Activated T-helper 17 cell treated with anti-CD3 and anti-CD28 coated beads, Interleukin-2, amount 50 U/mL, for 72 hours (primary cell): ENCODE measurements at regions not wholly inside any gene's neighbourhood (a gene's known extent, or its start where the extent isn't known, plus 50 kb on each side); places are given as distances from the start of the nearest gene placed in this dataset.

Source experiments
- ATAC-seq: fragments of 150-1000 bp; cut with Tn5 transposase; replicated peaks from 2 replicates; pipeline ENCODE4 v1.10.0; 2021; ENCODE audit warnings: mild to moderate bottlenecking, moderate library complexity
- H3K27ac Mint-ChIP-seq: one replicate; pipeline ENCODE4 v1.8.0; 2022; ENCODE audit warnings: mixed read lengths
- H3K27me3 Mint-ChIP-seq: one replicate; pipeline ENCODE4 v1.8.0; 2022; ENCODE audit warnings: mixed read lengths
- H3K36me3 Mint-ChIP-seq: one replicate; pipeline ENCODE4 v1.8.0; 2022; ENCODE audit warnings: low read depth, mild to moderate bottlenecking, mixed read lengths
- H3K4me1 Mint-ChIP-seq: one replicate; pipeline ENCODE4 v1.8.0; 2022; ENCODE audit warnings: mixed read lengths
- H3K4me3 Mint-ChIP-seq: one replicate; pipeline ENCODE4 v1.8.0; 2022; ENCODE audit warnings: mild to moderate bottlenecking, mixed read lengths
- H3K9me3 Mint-ChIP-seq: one replicate; pipeline ENCODE4 v1.8.0; 2022; ENCODE audit warnings: mixed read lengths

DNA sequence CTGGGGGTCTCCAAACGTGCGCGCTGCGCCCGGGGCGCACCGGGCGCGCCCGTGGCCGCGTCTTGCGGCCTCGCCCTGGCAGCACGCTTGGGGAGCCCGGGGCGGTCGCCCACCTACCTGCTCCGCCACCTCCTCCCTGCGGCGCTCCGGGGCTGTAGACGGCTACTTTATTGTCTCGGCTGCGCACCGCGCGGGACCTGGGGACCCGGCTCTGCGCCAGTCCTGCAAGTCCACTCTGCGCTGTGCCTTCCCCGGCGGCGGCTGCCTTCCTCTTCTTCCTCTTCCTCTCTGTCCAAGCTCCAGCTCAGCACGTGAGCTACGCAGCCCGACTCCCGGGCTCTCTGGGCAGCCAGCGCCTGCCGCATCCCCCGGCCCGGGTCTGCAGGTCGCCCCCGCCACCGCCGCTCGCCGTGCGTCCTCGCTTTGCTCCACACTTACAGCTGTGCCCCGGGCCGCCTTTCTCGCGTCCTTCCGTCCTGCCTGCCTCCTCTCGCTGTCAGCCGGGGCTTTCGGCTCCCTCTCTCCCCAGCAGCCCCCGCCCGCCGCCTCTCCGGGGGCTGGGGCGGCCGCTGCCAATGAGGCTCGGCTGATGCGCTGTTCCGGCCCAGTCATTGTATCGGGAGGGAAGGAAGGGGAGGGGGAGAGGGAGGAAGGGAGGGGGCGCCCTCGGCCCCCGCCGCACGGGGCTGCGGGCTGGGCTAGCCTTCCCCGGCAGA lies 156.4 kb upstream of the FRMD4B start:
- H3K9me3 Mint-ChIP-seq = no peaks in the 10 kb centered on the region
- no peaks in the 10 kb centered on the region for H3K36me3 Mint-ChIP-seq
- H3K4me3 Mint-ChIP-seq = no peak overlapping the region
- no peak overlapping the region for H3K27ac Mint-ChIP-seq
- ATAC-seq = no peak
- peaks cover 30% of the 10 kb centered on the region for H3K27me3 Mint-ChIP-seq
- H3K4me1 Mint-ChIP-seq = no peaks in the 10 kb centered on the region

DNA sequence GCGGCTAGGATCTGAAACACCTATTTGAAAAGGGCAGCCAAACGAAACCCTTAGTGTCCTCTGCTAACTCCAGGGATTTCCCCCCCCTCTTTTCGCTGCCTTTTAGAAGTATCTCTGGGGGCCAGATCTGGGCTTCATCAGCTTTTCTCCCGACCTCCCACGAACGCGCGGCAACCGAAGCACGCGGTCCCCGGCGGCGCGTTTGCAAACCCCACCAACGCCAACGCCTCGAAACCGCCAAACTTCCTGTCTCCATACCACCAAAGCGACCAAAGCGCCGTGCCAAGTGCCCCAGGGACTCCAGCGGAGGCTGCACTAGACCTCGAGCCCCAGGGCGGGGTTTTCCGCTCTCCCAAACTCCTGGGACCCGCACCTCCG lies 155.8 kb upstream of the FRMD4B start:
- H3K36me3 Mint-ChIP-seq = no peaks in the 10 kb centered on the region
- H3K27me3 Mint-ChIP-seq = peaks cover 30% of the 10 kb centered on the region
- H3K27ac Mint-ChIP-seq = no peak overlapping the region
- no peak for ATAC-seq
- H3K4me3 Mint-ChIP-seq = no peak overlapping the region
- H3K4me1 Mint-ChIP-seq = no peaks in the 10 kb centered on the region
- H3K9me3 Mint-ChIP-seq = no peaks in the 10 kb centered on the region

DNA sequence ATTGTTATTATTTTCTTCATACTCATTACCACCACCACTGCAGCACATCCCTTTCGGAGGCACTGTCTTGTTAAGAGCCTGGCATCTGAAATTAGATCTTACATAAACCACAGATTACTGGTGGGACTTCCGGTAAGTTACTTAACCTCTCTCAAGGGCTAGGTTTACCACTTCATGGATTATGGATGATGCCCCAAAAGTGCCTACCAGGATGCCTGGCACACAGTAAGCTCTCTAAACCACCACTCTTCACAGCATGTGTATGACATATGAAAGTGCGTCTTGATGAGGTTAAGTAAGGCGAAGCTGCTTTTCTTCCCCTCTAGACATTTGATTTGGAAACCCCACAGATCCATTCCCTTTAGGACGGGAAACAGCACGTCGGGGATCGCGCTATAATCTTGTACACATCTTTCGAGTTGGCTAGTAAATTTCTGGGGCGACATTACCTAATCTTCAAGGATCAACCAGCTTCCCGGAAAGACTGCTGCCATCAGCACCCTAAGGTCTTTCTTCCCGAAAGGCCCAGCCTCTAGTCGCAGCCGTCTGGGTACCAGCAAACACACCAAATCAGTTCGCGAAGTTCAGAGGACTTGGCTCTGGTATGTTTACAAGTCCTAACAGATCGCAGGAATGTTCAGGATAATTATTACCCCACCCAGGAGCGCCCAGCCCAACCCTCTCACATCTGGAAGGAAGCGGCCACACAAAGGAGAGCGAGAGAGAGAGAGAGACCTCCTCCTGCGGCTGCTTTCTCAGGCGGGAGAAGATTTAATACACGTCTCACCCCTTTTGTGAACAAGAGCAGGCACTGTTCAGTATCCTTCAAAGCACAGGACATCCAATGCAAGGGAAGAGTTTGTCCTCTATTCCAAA lies 155.1 kb upstream of the FRMD4B start:
- Mint-ChIP-seq H3K4me1 (no peaks in the 10 kb centered on the region), H3K36me3 (no peaks in the 10 kb centered on the region), H3K4me3 (no peak overlapping the region), H3K27ac (no peak overlapping the region), H3K27me3 (peaks cover 30% of the 10 kb centered on the region), H3K9me3 (no peaks in the 10 kb centered on the region)
- ATAC-seq = no peak

DNA sequence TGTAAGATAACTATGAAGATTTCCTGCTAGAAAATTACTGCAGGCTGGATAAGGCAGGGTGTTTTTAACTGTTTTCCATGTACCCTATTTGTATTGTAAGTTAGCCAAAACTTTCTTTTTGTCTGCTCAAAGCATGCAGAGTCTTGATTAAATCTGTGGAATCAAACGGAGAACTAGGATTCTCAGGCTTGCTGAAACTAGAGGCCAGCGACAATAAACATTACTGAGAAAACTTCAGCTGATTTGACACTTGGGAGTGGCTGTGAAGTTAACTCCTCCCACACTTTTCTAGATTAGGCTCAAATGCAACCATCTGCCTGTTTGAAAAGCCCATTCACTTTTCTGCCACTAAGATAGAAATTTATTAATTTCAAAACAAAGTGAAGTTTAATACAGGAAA lies 153.2 kb upstream of the FRMD4B start:
- H3K4me3 Mint-ChIP-seq = no peak overlapping the region
- ATAC-seq = no peak
- no peak overlapping the region for H3K27ac Mint-ChIP-seq
- H3K27me3 Mint-ChIP-seq = peaks cover 28% of the 10 kb centered on the region
- no peaks in the 10 kb centered on the region for H3K9me3 Mint-ChIP-seq
- H3K36me3 Mint-ChIP-seq = no peaks in the 10 kb centered on the region
- H3K4me1 Mint-ChIP-seq = no peaks in the 10 kb centered on the region

DNA sequence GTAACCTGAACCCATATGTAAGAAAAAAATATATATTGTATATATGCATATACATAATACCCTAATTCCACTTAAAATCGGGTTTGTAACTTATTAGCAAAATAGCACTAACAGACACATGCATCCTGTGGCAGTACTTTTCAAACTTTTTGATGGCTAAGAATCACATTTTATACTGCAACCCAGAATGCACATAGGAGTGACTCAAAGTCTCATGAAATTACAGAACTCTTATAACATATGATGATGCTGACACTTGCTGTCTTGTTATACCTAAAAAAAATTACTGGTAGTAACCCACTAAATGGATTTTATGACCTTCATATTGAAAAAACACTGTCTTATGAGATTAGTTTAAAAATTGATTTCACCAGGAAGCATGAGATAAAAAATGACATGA lies 152.4 kb upstream of the FRMD4B start:
- peaks cover 21% of the 10 kb centered on the region for H3K27me3 Mint-ChIP-seq
- H3K4me3 Mint-ChIP-seq = no peak overlapping the region
- H3K4me1 Mint-ChIP-seq = no peaks in the 10 kb centered on the region
- no peaks in the 10 kb centered on the region for H3K36me3 Mint-ChIP-seq
- no peak for ATAC-seq
- H3K9me3 Mint-ChIP-seq = no peaks in the 10 kb centered on the region
- no peak overlapping the region for H3K27ac Mint-ChIP-seq

DNA sequence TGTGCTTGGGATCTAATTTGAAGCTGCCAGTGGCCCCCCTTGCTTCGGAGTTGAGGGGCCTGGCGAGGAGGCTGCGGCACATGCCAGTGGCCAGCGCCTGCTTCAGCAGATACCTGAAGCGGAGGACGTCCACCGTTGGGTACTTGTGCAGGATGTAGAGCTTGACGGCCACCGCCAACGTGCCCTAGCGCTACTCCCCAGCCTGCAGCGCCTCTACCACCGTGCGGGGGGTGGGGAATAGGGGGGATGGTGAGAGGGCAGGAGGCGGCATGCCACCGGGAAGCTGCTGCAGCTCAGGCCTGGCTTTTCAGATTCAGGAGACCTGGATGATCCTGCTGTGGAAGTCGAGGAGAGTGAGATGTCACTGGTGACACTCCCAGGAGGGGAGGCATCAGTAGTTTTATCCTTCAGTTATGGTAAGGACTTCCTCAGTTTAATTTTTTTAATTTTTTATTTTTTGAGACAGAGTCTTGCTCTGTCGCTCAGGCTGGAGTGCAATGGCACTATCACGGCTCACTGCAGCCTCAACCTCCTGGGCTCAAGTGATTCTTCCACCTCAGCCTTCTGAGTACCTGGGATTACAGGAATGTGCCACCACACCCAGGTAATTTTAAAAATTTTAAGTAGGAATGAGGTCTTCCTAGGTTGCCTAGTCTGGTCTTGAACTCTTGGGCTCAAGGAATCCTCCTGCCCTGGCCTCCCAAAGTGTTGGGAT lies 150.6 kb upstream of the FRMD4B start:
- Mint-ChIP-seq H3K27me3 (peaks cover 13% of the 10 kb centered on the region), H3K27ac (no peak overlapping the region), H3K4me3 (no peak overlapping the region), H3K36me3 (no peaks in the 10 kb centered on the region), H3K9me3 (no peaks in the 10 kb centered on the region), H3K4me1 (no peaks in the 10 kb centered on the region)
- no peak for ATAC-seq

DNA sequence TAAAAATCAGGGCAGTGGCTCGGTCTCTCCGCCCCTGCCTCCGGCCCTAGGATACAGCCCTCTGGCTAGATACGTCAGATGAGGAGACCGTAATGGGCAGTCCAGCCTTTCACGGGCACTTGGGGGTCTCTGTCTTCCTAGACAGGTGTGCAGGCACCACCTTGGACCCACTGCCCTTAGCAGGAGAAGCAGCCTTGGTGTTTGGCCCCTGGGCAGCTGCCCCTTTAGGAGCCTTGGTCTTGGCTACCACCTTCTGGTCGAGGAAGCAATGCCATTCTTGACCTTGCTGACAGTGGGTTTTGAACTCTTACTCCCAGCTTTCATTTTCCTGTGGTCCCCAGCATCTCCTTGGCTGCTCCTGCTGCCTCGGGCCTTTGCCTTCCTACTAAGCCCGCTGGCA lies 149.7 kb upstream of the FRMD4B start:
- Mint-ChIP-seq H3K36me3 (no peaks in the 10 kb centered on the region), H3K27me3 (peaks cover 6% of the 10 kb centered on the region), H3K4me3 (no peak overlapping the region), H3K9me3 (no peaks in the 10 kb centered on the region), H3K27ac (no peak overlapping the region), H3K4me1 (no peaks in the 10 kb centered on the region)
- ATAC-seq = no peak

DNA sequence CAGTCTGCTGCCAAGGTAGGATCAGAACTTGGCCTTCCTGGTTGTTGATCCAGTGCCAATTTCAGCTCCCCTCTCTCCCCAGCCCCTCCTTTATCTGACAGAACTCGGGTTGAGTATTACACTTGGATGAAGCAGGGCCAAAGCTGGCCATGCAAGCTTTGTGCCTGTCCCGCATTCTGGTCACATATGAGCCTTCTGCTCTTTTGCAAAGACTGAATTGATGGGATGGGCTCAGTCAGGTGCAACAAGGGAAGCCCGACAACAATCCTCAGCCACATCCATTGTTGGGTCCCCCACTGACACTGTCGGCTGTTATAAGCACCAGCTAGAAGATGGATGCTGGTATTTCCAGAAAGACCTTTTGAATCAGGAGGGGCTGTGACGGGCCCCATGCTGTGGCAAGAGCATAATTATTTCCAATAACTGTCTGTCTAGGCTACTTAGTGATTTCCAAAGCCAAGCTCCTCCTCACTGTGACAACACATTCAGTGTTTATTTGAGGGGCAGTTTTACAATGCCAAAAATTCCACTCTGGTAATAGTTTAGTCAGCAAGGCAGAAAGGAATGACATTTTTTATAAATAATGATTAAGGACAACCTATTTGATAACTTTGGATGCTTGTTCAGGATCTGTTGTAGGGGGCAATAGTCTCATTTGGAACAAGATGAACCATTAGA lies 146.8 kb upstream of the FRMD4B start:
- no peaks in the 10 kb centered on the region for H3K9me3 Mint-ChIP-seq
- ATAC-seq = no peak
- H3K4me1 Mint-ChIP-seq = no peaks in the 10 kb centered on the region
- no peak overlapping the region for H3K4me3 Mint-ChIP-seq
- H3K27me3 Mint-ChIP-seq = no peaks in the 10 kb centered on the region
- H3K36me3 Mint-ChIP-seq = no peaks in the 10 kb centered on the region
- no peak overlapping the region for H3K27ac Mint-ChIP-seq

DNA sequence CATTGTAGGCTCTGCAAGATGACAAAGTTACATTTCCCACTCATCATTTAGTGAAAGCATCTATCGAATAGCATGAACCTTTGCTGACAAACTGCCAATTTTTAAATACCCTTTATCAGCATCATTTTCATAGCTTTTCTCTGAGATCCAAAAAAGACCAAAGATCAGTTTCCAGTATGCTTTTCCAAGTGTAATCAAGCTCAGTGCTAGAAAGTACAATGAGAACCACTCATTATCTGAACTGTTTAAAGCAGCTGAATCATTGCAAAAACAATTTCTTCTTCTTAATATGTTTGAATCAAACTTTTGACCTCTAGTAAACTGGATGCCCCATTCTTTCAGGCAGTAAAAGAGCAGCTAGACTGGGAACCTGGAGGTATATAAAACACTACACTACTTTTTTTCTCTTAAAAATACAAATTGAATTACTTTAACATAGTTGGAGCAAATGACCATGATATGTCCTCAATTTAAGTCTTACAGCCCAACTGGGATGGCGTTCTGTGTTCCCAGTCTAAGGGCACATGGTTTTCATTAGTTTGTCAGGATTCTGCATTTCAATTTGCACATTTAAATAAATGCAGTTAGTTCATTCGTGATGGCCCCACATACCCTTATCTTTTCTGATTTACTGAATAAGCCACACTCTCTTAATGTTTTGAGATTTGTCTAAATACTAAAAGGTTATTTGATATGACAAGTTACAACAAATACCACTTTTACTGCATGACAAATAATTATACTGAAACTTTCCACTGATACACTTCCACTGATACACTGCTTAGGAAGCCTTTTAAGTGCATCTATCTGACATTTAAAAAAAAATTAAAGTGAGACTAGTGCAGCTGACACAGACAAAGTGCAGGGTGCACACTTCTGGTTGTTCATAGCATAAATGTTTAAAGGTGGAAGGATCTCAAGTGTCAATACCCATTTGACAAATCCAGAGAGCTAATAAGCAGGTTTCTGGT lies 146.0 kb upstream of the FRMD4B start:
- H3K36me3 Mint-ChIP-seq = no peaks in the 10 kb centered on the region
- H3K27me3 Mint-ChIP-seq = peaks cover 1% of the 10 kb centered on the region
- no peak overlapping the region for H3K4me3 Mint-ChIP-seq
- no peaks in the 10 kb centered on the region for H3K4me1 Mint-ChIP-seq
- no peaks in the 10 kb centered on the region for H3K9me3 Mint-ChIP-seq
- H3K27ac Mint-ChIP-seq = no peak overlapping the region
- no peak for ATAC-seq

DNA sequence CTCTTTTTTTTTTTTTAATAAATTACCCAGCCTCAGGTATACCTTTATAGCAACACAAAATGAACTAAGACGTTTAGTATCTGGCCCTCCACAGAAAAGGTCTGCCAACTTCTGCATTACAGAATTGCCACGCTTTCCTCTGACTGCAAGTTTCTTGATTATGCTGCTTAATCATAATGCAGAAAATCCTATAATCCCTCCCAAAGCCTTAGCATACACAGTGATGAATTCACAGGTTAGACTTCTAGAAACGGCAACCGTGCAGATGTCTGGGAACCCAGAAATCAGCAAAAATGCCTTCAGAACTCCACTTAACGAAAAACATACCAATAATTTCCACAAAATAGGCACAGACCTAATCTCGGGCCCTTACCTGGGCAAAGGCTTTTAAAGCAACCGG lies 144.7 kb upstream of the FRMD4B start:
- Mint-ChIP-seq H3K9me3 (no peaks in the 10 kb centered on the region), H3K27me3 (peaks cover 4% of the 10 kb centered on the region), H3K4me3 (no peak overlapping the region), H3K36me3 (no peaks in the 10 kb centered on the region), H3K27ac (no peak overlapping the region), H3K4me1 (no peaks in the 10 kb centered on the region)
- ATAC-seq = no peak

DNA sequence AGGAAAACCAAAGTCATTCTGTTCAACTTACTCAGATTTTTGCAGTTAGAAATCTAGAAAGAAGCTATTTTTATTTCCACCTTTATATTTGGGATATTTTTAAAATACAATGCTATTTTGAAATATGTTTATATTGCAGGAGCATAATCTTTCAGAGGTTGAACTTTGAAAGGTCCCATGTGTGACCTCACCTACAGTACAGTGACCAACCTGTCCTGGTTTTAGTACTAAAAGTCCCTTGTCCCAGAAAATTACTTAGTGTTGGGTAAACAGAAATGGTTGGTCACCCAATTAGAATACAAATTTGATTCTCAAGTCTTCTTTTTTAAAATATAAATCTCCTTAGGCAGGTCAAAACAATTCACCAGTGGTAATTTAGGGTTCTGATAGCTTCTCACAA lies 141.6 kb upstream of the FRMD4B start:
- Mint-ChIP-seq H3K36me3 (no peaks in the 10 kb centered on the region), H3K27me3 (peaks cover 4% of the 10 kb centered on the region), H3K4me1 (no peaks in the 10 kb centered on the region), H3K4me3 (no peak overlapping the region), H3K9me3 (no peaks in the 10 kb centered on the region), H3K27ac (no peak overlapping the region)
- ATAC-seq = no peak

DNA sequence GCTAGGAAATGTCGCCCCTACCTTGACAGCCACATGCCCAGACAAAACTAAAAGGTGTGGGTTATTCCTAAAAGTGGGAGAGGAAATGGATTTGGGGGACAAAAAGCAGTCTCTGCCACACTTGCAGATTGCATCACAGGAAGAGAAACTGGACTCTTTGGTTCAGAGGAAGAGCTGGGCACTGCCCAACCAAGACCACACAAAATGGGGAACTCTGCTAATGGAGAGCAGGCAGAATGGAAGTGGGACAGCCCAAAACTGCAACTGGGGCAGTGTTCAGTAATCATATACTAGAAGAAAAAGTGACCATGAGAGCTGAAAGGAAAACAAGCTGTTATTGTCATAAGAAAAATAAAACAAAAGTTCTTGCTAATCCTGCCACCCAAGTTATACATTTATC lies 138.9 kb upstream of the FRMD4B start:
- Mint-ChIP-seq H3K27ac (no peak overlapping the region), H3K36me3 (no peaks in the 10 kb centered on the region), H3K4me3 (no peak overlapping the region), H3K4me1 (no peaks in the 10 kb centered on the region), H3K9me3 (no peaks in the 10 kb centered on the region), H3K27me3 (peaks cover 4% of the 10 kb centered on the region)
- ATAC-seq = no peak

DNA sequence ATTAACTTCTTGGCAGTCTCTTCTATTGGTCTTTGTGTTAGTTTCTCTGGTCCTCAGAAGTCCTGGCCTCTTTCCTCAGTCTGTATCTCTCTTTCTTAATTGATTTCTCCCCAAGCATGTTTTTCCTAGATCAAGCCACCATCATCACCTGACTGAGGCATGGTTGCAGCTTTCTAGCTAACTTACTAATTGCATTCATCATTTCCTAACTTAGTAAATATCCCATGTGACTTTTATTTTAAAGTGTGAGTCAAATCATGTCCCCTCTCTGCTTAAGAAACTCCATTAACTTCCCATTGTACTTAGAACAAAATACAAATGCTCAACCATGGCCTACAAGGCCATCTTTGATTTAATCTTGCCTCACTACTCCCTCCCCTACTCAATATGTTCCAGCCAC lies 135.4 kb upstream of the FRMD4B start:
- Mint-ChIP-seq H3K4me1 (no peaks in the 10 kb centered on the region), H3K36me3 (no peaks in the 10 kb centered on the region), H3K9me3 (no peaks in the 10 kb centered on the region), H3K4me3 (no peak overlapping the region), H3K27ac (no peak overlapping the region), H3K27me3 (no peaks in the 10 kb centered on the region)
- ATAC-seq = no peak

DNA sequence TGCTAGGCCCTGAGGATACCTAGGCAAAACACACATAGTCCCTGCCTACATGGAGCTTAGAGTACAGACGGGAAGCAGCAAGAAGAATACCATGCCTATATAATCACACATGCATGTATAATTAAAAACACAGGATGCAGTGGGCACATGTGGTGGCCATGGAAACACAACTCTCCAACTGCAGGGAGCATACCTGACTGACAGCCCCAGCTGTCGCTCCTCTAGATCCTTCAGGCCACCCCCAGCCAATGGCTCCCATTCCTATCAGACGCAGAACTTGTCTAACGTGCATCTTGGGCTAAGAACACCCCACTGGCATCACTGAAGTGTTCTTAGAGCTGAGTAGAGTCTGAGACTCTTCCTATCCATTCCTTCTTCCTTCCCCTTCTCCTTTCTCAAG lies 125.5 kb upstream of the FRMD4B start:
- H3K36me3 Mint-ChIP-seq = no peaks in the 10 kb centered on the region
- H3K27me3 Mint-ChIP-seq = peaks cover 3% of the 10 kb centered on the region
- no peaks in the 10 kb centered on the region for H3K4me1 Mint-ChIP-seq
- H3K27ac Mint-ChIP-seq = no peak overlapping the region
- ATAC-seq = no peak
- no peaks in the 10 kb centered on the region for H3K9me3 Mint-ChIP-seq
- no peak overlapping the region for H3K4me3 Mint-ChIP-seq
